ENCODE measurements at regions not wholly inside any gene's neighbourhood (a gene's known extent, or its start where the extent isn't known, plus 50 kb on each side); places are given as distances from the start of the nearest gene placed in this dataset.

- no peak for TF ChIP-seq CTCF (IDR thresholded peaks at IDR 0.05)
- TF ChIP-seq POLR2A (IDR thresholded peaks at IDR 0.05): no peak
Measured at GRCh38 chr10:14382531-14382930, 51.8 kb upstream of the FRMD4A start.

All from heart left ventricle (tissue), 13 donors.